Neural cell (in vitro differentiated cells): ENCODE measurements at regions not wholly inside any gene's neighbourhood (a gene's known extent, or its start where the extent isn't known, plus 50 kb on each side); places are given as distances from the start of the nearest gene placed in this dataset.

Source experiments
- CTCF ChIP-seq: fragments of 450-650 bp; IDR thresholded peaks from 2 replicates; pipeline ENCODE4 v1.5.1; 2014; ENCODE audit warnings: antibody characterized with exemption, mild to moderate bottlenecking, moderate library complexity; ENCODE audit not compliant: poor library complexity, severe bottlenecking
- EP300 ChIP-seq: fragments of 450-650 bp; conservative IDR thresholded peaks from 2 replicates; pipeline ENCODE4 v1.6.1; 2014; ENCODE audit warnings: antibody characterized with exemption, mild to moderate bottlenecking, moderate library complexity; ENCODE audit not compliant: poor library complexity, severe bottlenecking
- EZH2 ChIP-seq: fragments of 200-600, 300-800 bp; shearing (Covaris generic), sonication (generic); IDR thresholded peaks from 2 replicates; pipeline ENCODE4 v1.6.1; 2014; ENCODE audit warnings: antibody characterized with exemption, low read length, borderline replicate concordance, mild to moderate bottlenecking; ENCODE audit not compliant: insufficient read depth, poor library complexity, severe bottlenecking
- POLR2AphosphoS5 ChIP-seq: IDR thresholded peaks from 2 replicates; pipeline ENCODE4 v1.6.1; 2012
- SMC3 ChIP-seq: fragments of 450-650 bp; conservative IDR thresholded peaks from 2 replicates; pipeline ENCODE4 v1.6.1; 2014; ENCODE audit warnings: antibody characterized with exemption, mild to moderate bottlenecking, moderate library complexity; ENCODE audit not compliant: poor library complexity
- TAF1 ChIP-seq: IDR thresholded peaks from 2 replicates; pipeline ENCODE4 v1.6.1; 2012; ENCODE audit warnings: low read depth

GRCh38 chr14:38547961-38548490 is 292.1 kb upstream of the CLEC14A start:
- no peak for TF ChIP-seq CTCF
- TF ChIP-seq EZH2: no peak
- TF ChIP-seq TAF1: no peak
- no peak for TF ChIP-seq POLR2AphosphoS5
- no peak for TF ChIP-seq EP300
- TF ChIP-seq SMC3: no peak
